WTC11 (cell line): ENCODE measurements at regions not wholly inside any gene's neighbourhood (a gene's known extent, or its start where the extent isn't known, plus 50 kb on each side); places are given as distances from the start of the nearest gene placed in this dataset.

Experiments used
- ETV6 ChIP-seq: sonication (generic); formaldehyde crosslinking; IDR thresholded peaks from 2 replicates; pipeline ENCODE4 v1.8.1; 2022; ENCODE audit warnings: mild to moderate bottlenecking, missing genetic modification reagents
- IRF2 ChIP-seq: sonication (generic); formaldehyde crosslinking; IDR thresholded peaks from 2 replicates; pipeline ENCODE4 v1.8.0; 2022; ENCODE audit warnings: low read depth, missing genetic modification reagents, borderline replicate concordance
- JUN ChIP-seq: sonication (generic); formaldehyde crosslinking; IDR thresholded peaks from 2 replicates; pipeline ENCODE4 v1.8.0; 2023; ENCODE audit warnings: mild to moderate bottlenecking, missing genetic modification reagents
- KAT7 ChIP-seq: sonication (generic); formaldehyde crosslinking; IDR thresholded peaks from 2 replicates; pipeline ENCODE4 v1.8.1; 2023; ENCODE audit warnings: missing genetic modification reagents, mild to moderate bottlenecking, borderline replicate concordance
- MXD4 ChIP-seq: fragments of 250-450 bp; sonication (Bioruptor Pico); IDR thresholded peaks from 2 replicates; pipeline ENCODE4 v1.8.0; 2021; ENCODE audit warnings: mild to moderate bottlenecking, moderate library complexity, borderline replicate concordance
- NFYB ChIP-seq: sonication (generic); formaldehyde crosslinking; conservative IDR thresholded peaks from 2 replicates; pipeline ENCODE4 v1.8.0; 2022; ENCODE audit warnings: low read depth, missing genetic modification reagents
- ZNF671 ChIP-seq: fragments of 250-450 bp; sonication (Bioruptor Pico); IDR thresholded peaks from 2 replicates; pipeline ENCODE4 v1.8.0; 2021; ENCODE audit warnings: mild to moderate bottlenecking
- TF ChIP-seq, protein P1 (sequence below): fragments of 200-600 bp; IDR thresholded peaks from 2 replicates; pipeline ENCODE4 v1.8.0; 2022; ENCODE audit warnings: antibody characterized with exemption
- TF ChIP-seq, protein P2 (sequence below): sonication (generic); formaldehyde crosslinking; IDR thresholded peaks from 2 replicates; pipeline ENCODE4 v1.8.1; 2022; ENCODE audit warnings: missing genetic modification reagents, borderline replicate concordance
- TF ChIP-seq, protein P3 (sequence below): sonication (generic); formaldehyde crosslinking; IDR thresholded peaks from 2 replicates; pipeline ENCODE4 v1.8.0; 2023; ENCODE audit warnings: mild to moderate bottlenecking, missing genetic modification reagents

DNA sequence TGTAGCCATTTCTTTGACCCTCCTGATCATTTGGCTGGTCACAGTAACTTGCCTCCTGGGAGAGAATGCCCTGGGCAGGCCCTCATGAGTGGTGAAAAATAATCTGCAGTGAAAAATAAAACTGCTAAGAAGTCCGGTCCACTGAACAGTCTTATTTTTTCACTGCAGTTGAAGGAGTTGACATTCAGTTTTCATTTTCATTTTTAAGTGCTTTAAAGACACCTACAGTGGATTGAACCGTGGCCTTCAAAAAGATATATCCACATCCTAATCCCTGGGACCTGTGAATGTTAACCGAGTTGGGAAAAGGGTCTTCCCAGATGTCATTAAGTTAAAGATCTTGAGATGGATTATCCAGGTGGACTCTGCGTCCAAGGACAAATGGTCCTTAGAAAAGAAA lies 153.6 kb upstream of the GRK3 start:
- TF ChIP-seq, protein P1, sequence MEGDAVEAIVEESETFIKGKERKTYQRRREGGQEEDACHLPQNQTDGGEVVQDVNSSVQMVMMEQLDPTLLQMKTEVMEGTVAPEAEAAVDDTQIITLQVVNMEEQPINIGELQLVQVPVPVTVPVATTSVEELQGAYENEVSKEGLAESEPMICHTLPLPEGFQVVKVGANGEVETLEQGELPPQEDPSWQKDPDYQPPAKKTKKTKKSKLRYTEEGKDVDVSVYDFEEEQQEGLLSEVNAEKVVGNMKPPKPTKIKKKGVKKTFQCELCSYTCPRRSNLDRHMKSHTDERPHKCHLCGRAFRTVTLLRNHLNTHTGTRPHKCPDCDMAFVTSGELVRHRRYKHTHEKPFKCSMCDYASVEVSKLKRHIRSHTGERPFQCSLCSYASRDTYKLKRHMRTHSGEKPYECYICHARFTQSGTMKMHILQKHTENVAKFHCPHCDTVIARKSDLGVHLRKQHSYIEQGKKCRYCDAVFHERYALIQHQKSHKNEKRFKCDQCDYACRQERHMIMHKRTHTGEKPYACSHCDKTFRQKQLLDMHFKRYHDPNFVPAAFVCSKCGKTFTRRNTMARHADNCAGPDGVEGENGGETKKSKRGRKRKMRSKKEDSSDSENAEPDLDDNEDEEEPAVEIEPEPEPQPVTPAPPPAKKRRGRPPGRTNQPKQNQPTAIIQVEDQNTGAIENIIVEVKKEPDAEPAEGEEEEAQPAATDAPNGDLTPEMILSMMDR, result no peak
- TF ChIP-seq JUN (CRISPR knock-in tag) (no peak), MXD4 (CRISPR knock-in tag) (no peak), ETV6 (CRISPR knock-in tag) (no peak), ZNF671 (CRISPR knock-in tag) (no peak), IRF2 (CRISPR knock-in tag) (no peak), NFYB (CRISPR knock-in tag) (no peak), KAT7 (CRISPR knock-in tag) (no peak)
- TF ChIP-seq, protein P2, sequence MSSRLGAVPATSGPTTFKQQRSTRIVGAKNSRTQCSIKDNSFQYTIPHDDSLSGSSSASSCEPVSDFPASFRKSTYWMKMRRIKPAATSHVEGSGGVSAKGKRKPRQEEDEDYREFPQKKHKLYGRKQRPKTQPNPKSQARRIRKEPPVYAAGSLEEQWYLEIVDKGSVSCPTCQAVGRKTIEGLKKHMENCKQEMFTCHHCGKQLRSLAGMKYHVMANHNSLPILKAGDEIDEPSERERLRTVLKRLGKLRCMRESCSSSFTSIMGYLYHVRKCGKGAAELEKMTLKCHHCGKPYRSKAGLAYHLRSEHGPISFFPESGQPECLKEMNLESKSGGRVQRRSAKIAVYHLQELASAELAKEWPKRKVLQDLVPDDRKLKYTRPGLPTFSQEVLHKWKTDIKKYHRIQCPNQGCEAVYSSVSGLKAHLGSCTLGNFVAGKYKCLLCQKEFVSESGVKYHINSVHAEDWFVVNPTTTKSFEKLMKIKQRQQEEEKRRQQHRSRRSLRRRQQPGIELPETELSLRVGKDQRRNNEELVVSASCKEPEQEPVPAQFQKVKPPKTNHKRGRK, result no peak
- TF ChIP-seq, protein P3, sequence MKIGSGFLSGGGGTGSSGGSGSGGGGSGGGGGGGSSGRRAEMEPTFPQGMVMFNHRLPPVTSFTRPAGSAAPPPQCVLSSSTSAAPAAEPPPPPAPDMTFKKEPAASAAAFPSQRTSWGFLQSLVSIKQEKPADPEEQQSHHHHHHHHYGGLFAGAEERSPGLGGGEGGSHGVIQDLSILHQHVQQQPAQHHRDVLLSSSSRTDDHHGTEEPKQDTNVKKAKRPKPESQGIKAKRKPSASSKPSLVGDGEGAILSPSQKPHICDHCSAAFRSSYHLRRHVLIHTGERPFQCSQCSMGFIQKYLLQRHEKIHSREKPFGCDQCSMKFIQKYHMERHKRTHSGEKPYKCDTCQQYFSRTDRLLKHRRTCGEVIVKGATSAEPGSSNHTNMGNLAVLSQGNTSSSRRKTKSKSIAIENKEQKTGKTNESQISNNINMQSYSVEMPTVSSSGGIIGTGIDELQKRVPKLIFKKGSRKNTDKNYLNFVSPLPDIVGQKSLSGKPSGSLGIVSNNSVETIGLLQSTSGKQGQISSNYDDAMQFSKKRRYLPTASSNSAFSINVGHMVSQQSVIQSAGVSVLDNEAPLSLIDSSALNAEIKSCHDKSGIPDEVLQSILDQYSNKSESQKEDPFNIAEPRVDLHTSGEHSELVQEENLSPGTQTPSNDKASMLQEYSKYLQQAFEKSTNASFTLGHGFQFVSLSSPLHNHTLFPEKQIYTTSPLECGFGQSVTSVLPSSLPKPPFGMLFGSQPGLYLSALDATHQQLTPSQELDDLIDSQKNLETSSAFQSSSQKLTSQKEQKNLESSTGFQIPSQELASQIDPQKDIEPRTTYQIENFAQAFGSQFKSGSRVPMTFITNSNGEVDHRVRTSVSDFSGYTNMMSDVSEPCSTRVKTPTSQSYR (CRISPR knock-in tag), result no peak
